MM.1S (cell line): ENCODE measurements at regions not wholly inside any gene's neighbourhood (a gene's known extent, or its start where the extent isn't known, plus 50 kb on each side); places are given as distances from the start of the nearest gene placed in this dataset.

Source experiments
- DNase-seq: peaks from one replicate; pipeline ENCODE4 v3.0.0-alpha.2; 2015
- H2AFZ ChIP-seq: fragments of 300-600 bp; sonication (generic); 2 replicates; pipeline ENCODE4 v1.6.0; 2016; ENCODE audit warnings: antibody characterized with exemption, low read length
- H3F3A ChIP-seq: fragments of 300-600 bp; sonication (generic); 2 replicates; pipeline ENCODE4 v1.6.1; 2016; ENCODE audit warnings: mild to moderate bottlenecking, antibody characterized with exemption, low read length, moderate library complexity, mixed read lengths; ENCODE audit not compliant: insufficient read depth
- H3K27ac ChIP-seq: fragments of 300-600 bp; sonication (generic); 2 replicates; pipeline ENCODE4 v1.5.1; 2016; ENCODE audit warnings: mild to moderate bottlenecking, low read length
- H3K27me3 ChIP-seq: fragments of 300-600 bp; sonication (generic); replicated peaks from 2 replicates; pipeline ENCODE4 v1.6.0; 2016; ENCODE audit warnings: low read length; ENCODE audit not compliant: insufficient read depth
- H3K36me3 ChIP-seq: fragments of 300-600 bp; sonication (generic); replicated peaks from 2 replicates; pipeline ENCODE4 v1.6.1; 2016; ENCODE audit warnings: mild to moderate bottlenecking, low read length, mixed read lengths; ENCODE audit not compliant: insufficient read depth
- H3K4me1 ChIP-seq: fragments of 300-600 bp; sonication (generic); 2 replicates; pipeline ENCODE4 v1.6.1; 2016; ENCODE audit warnings: low read length, mixed read lengths
- H3K4me2 ChIP-seq: fragments of 300-600 bp; sonication (generic); 2 replicates; pipeline ENCODE4 v1.6.0; 2016; ENCODE audit warnings: low read depth, low read length
- H3K4me3 ChIP-seq: fragments of 300-600 bp; sonication (generic); 2 replicates; pipeline ENCODE4 v1.5.1; 2016; ENCODE audit warnings: low read length, mixed read lengths
- H3K79me2 ChIP-seq: fragments of 300-600 bp; sonication (generic); 2 replicates; pipeline ENCODE4 v1.6.1; 2016; ENCODE audit warnings: mixed run types, low read length, mixed read lengths
- H3K9ac ChIP-seq: fragments of 300-600 bp; sonication (generic); 2 replicates; pipeline ENCODE4 v1.6.1; 2016; ENCODE audit warnings: low read length, mixed read lengths
- H3K9me2 ChIP-seq: fragments of 300-600 bp; sonication (generic); replicated peaks from 2 replicates; pipeline ENCODE4 v1.6.1; 2016; ENCODE audit warnings: mild to moderate bottlenecking, low read length, mixed read lengths; ENCODE audit not compliant: insufficient read depth
- H3K9me3 ChIP-seq: fragments of 300-600 bp; sonication (generic); replicated peaks from 2 replicates; pipeline ENCODE4 v1.6.1; 2016; ENCODE audit warnings: mild to moderate bottlenecking, low read length, mixed read lengths; ENCODE audit not compliant: insufficient read depth
- H4K20me1 ChIP-seq: fragments of 300-600 bp; sonication (generic); 2 replicates; pipeline ENCODE4 v1.6.1; 2016; ENCODE audit warnings: mild to moderate bottlenecking, low read length, moderate library complexity, mixed read lengths; ENCODE audit not compliant: insufficient read depth
- CTCF ChIP-seq: fragments of 300-600 bp; sonication (generic); IDR thresholded peaks from 2 replicates; pipeline ENCODE4 v1.5.1; 2016; ENCODE audit warnings: antibody characterized with exemption, low read length, mixed read lengths
- EZH2 ChIP-seq: fragments of 300-600 bp; sonication (generic); optimal IDR thresholded peaks from 2 replicates; pipeline ENCODE3; 2017; ENCODE audit warnings: low read depth, mild to moderate bottlenecking, antibody characterized with exemption, low read length, mixed read lengths
- EZH2phosphoT487 ChIP-seq: fragments of 300-600 bp; sonication (generic); IDR thresholded peaks from 2 replicates; pipeline ENCODE4 v1.6.1; 2018; ENCODE audit warnings: antibody characterized with exemption, low read length

DNA sequence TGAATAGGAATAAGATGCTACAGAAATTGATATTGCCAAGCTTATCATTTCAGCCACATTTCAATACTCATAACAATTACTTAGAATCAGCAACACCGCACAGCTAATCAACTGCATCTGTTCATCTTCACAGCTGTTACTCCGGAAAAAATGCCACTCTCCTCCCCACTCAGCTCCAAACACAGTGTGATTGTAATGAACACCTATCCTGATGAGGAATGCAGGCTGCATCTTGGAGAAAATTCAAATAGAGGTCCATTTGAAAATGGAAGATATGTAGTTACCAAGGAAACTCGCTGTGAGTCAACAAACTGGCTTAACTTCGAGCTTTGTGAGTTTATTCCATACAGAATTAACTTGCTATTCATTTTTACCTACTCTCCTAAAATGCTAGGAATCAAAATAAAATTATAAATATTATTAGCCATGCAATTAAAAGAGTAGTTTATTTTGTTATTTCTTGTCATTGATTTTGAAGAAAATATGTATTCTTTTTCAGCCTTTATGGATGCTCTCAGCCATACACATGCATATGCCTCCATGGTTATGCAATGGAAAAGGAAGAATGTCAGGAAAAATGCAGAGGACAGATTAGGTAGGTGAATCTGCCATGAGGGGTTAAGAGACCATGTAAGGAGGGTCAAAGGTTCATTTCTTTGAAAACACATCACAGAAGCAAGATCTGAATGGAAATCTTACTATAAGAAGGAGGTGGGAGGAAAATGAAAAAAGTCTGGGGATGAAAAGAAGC lies 267.2 kb downstream of the POM121L12 start:
- Histone ChIP-seq H3K27ac (no peak overlapping the region), H3K9me2 (no peaks in the 10 kb centered on the region), H3K79me2 (no peaks in the 10 kb centered on the region), H4K20me1 (no peaks in the 10 kb centered on the region), H3F3A (no peaks in the 10 kb centered on the region), H3K27me3 (no peaks in the 10 kb centered on the region), H3K4me3 (no peak overlapping the region), H3K4me2 (no peak overlapping the region), H3K9me3 (no peaks in the 10 kb centered on the region), H3K4me1 (no peaks in the 10 kb centered on the region), H3K36me3 (no peaks in the 10 kb centered on the region), H2AFZ (no peak overlapping the region), H3K9ac (no peak overlapping the region)
- DNase-seq: no peak
- no peak for TF ChIP-seq EZH2
- TF ChIP-seq CTCF: no peak
- no peak for TF ChIP-seq EZH2phosphoT487

DNA sequence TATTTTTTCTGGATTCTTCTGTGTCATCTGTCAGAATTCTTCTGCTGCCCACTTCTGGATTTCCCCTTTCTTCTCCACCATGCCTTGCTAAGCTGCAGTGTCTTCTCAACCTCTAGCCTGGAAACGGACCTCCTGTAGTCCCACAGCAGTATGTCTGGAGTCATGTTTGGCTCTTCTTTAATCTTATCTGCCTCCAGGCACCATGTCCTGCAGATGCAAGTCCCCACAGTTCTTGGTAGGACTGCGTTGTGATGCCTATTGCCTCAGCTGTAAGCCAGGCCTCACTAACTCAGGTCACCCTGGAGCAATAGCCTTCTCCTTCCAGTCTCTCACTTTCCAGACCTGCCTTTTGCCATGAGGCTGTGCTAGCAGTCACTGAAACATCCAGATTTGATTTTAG lies 268.3 kb downstream of the POM121L12 start:
- Histone ChIP-seq H3K9me2 (no peaks in the 10 kb centered on the region), H3K4me2 (no peak overlapping the region), H3K9me3 (no peaks in the 10 kb centered on the region), H3K4me1 (no peaks in the 10 kb centered on the region), H4K20me1 (no peaks in the 10 kb centered on the region), H3K36me3 (no peaks in the 10 kb centered on the region), H2AFZ (no peak overlapping the region), H3K79me2 (no peaks in the 10 kb centered on the region), H3K4me3 (no peak overlapping the region), H3F3A (no peaks in the 10 kb centered on the region), H3K27me3 (no peaks in the 10 kb centered on the region), H3K9ac (no peak overlapping the region), H3K27ac (no peak overlapping the region)
- TF ChIP-seq CTCF (no peak), EZH2phosphoT487 (no peak), EZH2 (no peak)
- no peak for DNase-seq

DNA sequence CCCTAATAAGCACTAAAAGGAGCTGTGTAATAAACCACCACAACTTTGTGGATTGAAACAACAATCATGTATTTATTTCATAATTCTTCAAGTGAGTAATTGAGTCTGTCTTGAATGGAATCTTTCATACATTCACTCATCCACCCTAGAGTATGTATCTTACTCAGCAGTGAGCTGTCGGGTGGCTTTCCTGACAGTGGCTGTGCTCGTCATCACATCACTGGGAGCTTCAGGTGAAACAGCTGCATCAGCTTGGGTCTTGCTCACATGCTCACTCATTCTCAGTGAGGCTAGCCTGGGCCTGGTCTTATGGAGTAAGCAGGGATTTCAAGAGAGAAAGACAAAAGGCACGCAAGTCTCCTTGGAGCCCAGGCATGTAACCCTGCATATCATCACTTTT lies 271.4 kb downstream of the POM121L12 start:
- no peaks in the 10 kb centered on the region for H3K79me2 ChIP-seq
- H3K4me1 ChIP-seq: no peaks in the 10 kb centered on the region
- no peak for DNase-seq
- H4K20me1 ChIP-seq: no peaks in the 10 kb centered on the region
- H3K9ac ChIP-seq: no peak overlapping the region
- H3K36me3 ChIP-seq: no peaks in the 10 kb centered on the region
- H2AFZ ChIP-seq: no peak overlapping the region
- H3K27me3 ChIP-seq: no peaks in the 10 kb centered on the region
- no peak overlapping the region for H3K4me3 ChIP-seq
- TF ChIP-seq CTCF (no peak), EZH2phosphoT487 (no peak), EZH2 (no peak)
- no peaks in the 10 kb centered on the region for H3K9me2 ChIP-seq
- no peaks in the 10 kb centered on the region for H3F3A ChIP-seq
- H3K9me3 ChIP-seq: no peaks in the 10 kb centered on the region
- H3K4me2 ChIP-seq: no peak overlapping the region
- H3K27ac ChIP-seq: no peak overlapping the region
